ENCODE measurements at regions not wholly inside any gene's neighbourhood (a gene's known extent, or its start where the extent isn't known, plus 50 kb on each side); places are given as distances from the start of the nearest gene placed in this dataset.
"Not testable (repeated sequence)": the region's sequence is repeated elsewhere in the genome, so short reads cannot be mapped to it uniquely, and the experiment has no call there.

GRCh38 chrX:20711366-20711765, 444.7 kb upstream of the RPS6KA3 start:
- DNase-seq: no peak

GRCh38 chrX:20693078-20693477, 426.4 kb upstream of the RPS6KA3 start:
- no peak for DNase-seq

- DNase-seq: no peak
Measured at GRCh38 chrX:20686256-20686655, 419.5 kb upstream of the RPS6KA3 start.

GRCh38 chrX:20685652-20686051, 418.9 kb upstream of the RPS6KA3 start:
- no peak for DNase-seq

GRCh38 chrX:20681683-20682082, 415.0 kb upstream of the RPS6KA3 start:
- DNase-seq: no peak

GRCh38 chrX:20680998-20681397, 414.3 kb upstream of the RPS6KA3 start:
- DNase-seq: no peak

DNA sequence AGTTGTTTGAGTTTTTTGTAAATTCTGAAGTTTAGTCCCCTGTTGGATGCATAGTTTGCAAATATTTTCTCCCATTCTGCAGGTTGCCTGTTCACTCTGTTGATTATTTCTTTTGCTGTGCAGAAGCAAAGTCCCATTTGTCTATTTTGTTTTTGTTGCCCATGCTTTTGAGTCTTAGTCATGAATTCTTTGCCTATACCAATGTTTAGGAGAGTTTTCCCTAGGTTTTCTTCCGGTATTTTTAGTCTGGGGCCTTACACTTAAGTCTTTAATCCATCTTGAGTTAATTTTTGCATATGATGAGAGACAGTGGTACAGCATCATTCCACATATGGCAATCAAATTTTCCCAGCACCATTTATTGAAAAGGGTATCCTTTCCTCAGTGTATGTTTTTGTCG, 405.8 kb upstream of the RPS6KA3 start:
- no peak for DNase-seq

DNA sequence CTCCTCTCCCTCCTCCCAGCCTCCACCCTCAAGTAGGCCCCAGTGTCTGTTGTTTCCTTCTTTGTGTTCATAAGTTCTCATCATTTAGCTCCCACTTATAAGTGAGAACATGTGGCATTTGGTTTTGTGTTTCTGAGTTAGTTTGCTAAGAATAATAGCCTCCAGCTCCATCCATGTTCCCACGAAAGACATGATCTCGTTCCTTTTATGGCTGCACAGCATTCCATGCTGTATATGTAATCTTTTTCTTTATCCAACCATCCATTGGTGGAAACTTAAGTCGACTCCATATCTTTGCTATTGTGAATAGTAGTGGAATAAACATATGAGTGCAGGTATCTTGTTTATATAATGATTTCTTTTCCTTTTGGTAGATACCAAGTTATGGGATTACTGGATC, 405.0 kb upstream of the RPS6KA3 start:
- not testable (repeated sequence) for DNase-seq

- no peak for DNase-seq
Measured at GRCh38 chrX:20670611-20671010, 403.9 kb upstream of the RPS6KA3 start.

- DNase-seq: no peak
Measured at GRCh38 chrX:20668550-20668949, 401.8 kb upstream of the RPS6KA3 start.

DNA sequence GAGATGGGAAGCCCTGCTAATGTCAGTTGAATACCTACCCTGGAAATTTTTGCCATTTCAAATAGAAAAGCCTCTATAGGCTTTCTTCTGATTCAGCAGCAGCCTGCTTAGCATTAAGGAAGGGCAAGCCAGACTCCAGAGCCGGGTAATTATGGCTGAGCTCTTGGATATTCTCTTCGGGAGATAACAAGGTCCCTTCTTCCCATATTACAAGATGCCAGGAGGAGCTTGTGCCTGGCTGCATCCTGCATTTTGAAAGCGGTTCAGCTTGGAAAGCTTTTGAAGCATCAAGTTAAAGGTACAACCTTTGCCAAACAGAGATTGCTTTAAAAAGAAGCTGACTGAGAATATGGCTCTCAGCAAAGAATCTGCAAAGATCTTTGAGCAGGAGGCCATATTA, 399.6 kb upstream of the RPS6KA3 start:
- DNase-seq: no peak

GRCh38 chrX:20665481-20665880, 398.8 kb upstream of the RPS6KA3 start:
- no peak for DNase-seq

DNA sequence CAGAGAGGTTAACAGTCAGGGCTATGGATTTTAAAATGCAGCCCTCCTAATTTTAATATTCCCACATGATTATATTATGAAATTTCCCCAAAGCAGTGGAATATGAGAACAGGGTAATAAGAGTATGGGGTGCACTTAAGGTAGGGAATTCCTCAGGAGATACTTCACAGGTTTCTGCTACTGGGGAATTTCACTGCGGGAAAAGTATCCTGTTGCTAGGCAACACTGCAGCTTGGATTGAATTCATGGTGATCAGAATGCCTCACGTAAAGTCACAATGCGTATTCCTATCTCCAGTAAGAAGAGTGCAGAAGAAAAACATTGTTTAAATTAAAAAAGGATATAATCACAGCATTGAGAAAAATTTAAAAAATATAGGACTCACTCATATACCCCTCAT, 398.1 kb upstream of the RPS6KA3 start:
- no peak for DNase-seq

DNA sequence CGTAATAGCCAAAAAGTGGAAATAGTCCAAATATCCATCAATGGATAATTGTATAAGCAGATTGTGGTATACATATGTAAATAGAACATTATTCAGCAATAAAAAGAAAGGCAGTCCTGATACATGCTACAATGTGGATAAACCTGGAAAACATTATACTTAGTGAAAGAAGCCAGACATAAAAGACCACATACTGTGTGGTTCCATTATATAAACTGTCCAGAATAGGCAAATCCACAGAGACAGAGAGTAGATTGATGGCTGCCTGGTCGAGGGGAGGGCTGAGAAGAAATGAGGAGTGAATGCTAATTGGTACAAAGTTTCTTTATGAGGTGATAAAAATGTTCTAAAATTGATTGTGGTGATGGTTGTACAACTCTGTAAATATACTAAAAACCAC, 397.4 kb upstream of the RPS6KA3 start:
- no peak for DNase-seq

DNA sequence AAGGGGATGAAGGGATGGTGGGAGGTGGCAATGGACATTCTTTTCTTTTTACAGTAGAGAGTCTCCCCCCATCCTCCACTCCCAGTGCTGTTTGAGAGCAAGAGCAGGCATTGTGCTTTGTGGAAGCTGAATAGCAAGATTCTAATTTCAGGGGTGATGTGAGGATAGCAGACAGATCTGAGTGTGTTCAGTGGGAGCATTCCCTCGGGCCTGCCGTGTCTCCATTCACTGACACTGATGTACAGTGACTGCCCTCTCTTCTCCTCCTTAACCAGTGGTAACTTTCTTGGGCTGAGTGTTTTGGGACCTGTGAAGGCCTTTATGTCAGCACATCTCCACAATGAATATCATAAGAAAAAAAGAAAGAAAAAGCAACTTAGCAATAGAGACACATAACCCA, 396.6 kb upstream of the RPS6KA3 start:
- DNase-seq: no peak

DNA sequence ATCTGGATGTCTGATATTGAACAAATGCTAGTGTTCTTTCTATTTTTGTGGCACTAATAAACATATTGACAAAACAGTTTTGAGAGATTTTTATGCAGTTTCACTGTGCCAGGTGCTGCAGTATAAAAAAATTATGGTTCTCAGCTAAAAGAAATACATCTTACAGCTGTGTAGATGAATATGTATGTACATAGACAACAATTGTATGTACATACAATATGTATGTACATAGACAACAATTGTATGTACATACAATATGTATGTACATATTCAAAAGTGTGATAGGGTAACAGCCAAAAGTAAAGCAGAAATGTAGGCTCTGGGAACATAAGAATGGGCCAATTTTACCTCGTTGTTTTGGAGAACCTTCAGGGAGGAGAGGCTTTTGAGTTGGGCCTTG, 390.0 kb upstream of the RPS6KA3 start:
- DNase-seq: no peak

DNA sequence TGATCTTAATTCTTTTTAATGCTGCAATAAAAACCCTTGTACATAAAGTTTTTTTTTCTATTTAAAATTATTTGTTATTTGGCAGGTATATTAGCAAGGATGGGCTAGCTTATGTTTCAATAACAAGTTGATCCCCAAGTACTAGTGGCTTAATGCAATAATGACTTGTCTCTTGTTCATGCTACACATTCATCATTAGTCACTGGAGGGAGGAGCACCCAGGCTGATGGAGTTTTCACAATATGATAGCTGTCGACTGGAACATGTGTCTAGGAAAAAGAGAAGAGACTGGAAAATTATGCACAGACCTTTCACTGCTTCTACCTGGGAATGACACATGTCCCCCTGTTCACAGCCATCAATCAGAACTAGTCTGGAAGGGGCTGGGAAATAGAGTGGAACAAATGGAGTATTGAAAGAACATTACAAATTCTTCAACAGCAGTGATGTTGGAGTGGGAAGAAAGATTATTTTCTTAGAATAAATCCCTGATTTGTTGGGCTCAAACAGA, 387.9 kb upstream of the RPS6KA3 start:
- no peak for DNase-seq

DNA sequence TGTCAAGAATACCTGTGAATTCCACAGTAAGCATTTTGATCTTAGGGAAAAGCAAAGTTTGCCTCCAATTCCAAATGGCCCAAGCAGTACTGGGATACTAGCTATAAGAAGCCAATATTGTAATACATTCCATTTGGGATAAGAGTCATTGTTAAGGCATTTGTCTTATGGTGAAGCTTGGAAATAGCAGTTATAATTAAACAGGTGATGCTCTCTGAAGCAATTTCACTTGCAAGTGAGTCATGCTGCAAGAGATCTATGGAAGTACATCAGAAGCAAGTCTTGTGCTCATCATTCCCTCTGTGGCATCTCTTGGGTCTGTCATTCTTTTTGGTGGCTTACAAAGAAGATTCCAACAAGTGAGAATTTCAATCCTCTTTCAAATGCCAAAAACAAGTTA, 386.4 kb upstream of the RPS6KA3 start:
- DNase-seq: no peak

DNA sequence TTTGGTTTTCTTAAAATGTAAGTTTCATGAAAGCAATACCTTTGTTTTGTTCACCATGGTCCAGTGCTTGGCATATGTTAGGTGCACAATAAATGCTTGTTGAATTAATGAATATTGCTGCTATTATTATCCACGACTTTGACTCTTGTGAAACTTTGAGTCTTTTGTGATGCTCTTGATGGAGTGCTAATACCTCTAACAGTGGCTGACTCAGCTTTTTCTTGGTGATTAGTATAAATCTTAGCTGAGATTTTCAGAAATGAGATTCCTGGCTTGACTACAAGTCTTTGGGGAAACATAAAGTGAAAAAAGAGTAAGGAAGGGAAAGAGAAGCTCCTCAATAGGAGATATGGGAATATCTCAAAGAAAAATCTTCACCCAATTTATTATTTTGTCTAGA, 375.2 kb upstream of the RPS6KA3 start:
- DNase-seq: no peak

DNA sequence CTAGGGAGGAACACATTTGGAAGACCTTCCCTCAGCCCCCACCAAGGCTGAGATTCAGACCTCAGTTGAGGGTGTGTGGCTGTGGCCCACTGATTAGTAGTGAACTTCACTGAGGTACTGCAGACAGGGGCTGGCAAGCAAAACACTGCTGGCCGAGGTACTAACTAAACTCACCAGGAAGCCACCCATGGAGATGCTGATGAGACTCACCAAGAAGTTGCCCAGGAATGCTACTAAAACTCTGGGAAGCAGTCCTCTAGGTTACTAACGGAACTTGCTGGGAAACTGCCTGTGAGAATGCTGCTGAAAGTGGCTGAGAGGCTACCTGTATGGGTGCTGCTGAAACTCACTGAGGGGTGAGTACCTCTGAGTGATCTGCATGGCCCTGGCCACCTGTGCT, 372.4 kb upstream of the RPS6KA3 start:
- no peak for DNase-seq

DNA sequence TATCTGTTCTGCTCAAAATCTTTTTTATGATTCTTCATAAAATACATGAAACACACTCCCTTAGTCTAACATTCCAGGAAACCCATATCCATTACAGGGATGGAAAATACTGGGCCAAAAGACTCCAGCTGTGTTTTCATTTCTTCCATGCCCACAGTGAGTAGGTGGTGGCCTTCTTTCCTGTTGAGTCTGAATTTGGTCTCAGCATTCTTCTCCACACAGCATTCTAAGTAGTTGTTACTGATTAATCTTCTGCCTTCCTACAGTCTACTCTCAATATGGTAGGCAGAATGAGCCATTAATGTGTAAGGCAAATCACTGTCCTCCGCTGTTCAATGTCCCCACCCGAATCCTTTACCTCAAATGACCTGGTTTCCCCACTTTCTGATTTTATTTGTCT, 370.6 kb upstream of the RPS6KA3 start:
- DNase-seq: no peak

GRCh38 chrX:20633451-20633850, 366.7 kb upstream of the RPS6KA3 start:
- DNase-seq: no peak

DNA sequence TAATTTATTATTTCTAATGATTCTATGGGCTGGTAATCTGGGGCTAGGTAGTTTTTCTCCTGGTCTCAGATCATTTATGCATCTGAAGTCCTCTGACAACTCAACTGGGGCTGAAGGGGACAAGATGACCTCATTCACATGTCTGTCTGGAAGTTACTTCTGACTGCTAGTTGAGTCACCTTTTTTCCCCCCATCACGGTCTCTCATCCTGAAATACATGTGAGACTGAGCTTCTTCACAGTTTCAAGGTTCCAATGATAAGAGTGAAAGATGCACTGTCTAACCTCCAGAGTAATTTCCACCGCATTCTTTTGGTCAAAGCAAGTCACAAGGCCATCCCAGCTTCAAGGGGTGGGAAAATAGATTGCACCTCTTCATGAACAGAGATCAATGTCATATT, 356.7 kb upstream of the RPS6KA3 start:
- no peak for DNase-seq

DNA sequence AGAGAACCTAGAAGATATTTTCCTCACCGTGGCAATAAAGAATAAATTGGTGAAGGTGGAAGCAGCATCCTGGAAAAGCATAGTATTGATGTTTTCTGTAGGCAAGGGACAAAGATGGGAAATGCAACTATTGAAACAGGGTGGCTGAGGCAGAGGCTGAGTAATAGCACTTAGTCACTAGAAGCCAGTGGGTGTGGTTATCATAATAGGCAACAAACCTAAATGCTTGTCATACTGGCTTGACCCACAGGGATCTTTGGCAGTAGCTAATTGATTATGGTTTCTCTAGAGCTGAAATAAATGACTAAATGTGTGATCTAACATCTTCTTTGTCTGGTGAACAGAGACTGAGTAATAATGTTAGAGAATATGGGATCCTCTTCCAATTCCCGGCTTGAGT, 353.6 kb upstream of the RPS6KA3 start:
- DNase-seq: no peak

- DNase-seq: no peak
Measured at GRCh38 chrX:20609916-20610415, 343.3 kb upstream of the RPS6KA3 start.

- no peak for DNase-seq
Measured at GRCh38 chrX:20606831-20607230, 340.1 kb upstream of the RPS6KA3 start.

Measured in activated CD4-positive, alpha-beta T cell treated with anti-CD3 and anti-CD28 coated beads, Interleukin-2, amount 50 U/mL, for 16 hours (primary cell).